ENCODE measurements at regions not wholly inside any gene's neighbourhood (a gene's known extent, or its start where the extent isn't known, plus 50 kb on each side); places are given as distances from the start of the nearest gene placed in this dataset.
A peak's percentile ranks its signal among the peaks of the same experiment; 100 is the strongest.

DNA sequence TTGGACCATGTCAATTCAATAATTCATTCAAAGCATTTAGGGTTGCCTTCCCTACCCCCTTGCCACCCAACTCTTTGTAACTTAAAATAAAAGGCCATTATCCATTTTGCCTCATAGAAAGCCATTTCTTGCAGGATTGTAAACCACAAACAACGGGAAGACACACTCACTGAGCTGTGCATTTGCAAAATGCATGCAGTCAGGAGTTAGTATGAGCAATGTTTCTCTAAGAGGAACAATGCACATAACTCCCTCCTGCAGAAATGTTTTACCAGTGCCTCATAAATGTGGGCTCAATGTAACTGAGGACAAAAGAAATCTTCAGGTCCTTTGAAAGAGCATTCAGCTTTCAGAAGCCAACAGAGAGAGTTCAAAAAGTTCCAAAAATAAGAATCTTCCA lies 98.5 kb upstream of the ABCA1 start:
- Histone ChIP-seq H3K36me3 (replicated peaks in 1 of 2; ENCODE audit: control insufficient read depth in 1 of 2, insufficient read depth in 2 of 2, low read length in 2 of 2) (no peaks in the 10 kb centered on the region), H3K4me2 (replicated peaks; ENCODE audit: extremely low read depth, low read length, poor library complexity, severe bottlenecking) (no peak overlapping the region), H3K27me3 (ENCODE audit: control insufficient read depth in 2 of 2, insufficient read depth in 2 of 2, low read length in 2 of 2) (no peaks in the 10 kb centered on the region), H4K20me1 (ENCODE audit: insufficient read depth, low read length) (no peaks in the 10 kb centered on the region), H3K79me2 (ENCODE audit: insufficient read depth, low read length) (no peaks in the 10 kb centered on the region), H3K4me3 (replicated peaks in 1 of 3; ENCODE audit: low read depth in 2 of 3, low read length in 3 of 3) (no peak overlapping the region), H3K9ac (ENCODE audit: insufficient read depth, low read length, poor library complexity, severe bottlenecking) (no peak overlapping the region), H3K27ac (ENCODE audit: low read depth in 1 of 2, low read length in 2 of 2) (no peak overlapping the region), H2AFZ (ENCODE audit: insufficient read depth, low read depth, low read length, poor library complexity, severe bottlenecking) (peak overlapping the region; percentile 15), H3K9me3 (replicated peaks in 1 of 2; ENCODE audit: control insufficient read depth in 1 of 2, insufficient read depth in 1 of 2, low read length in 2 of 2) (no peaks in the 10 kb centered on the region), H3K4me1 (ENCODE audit: control insufficient read depth in 1 of 2, insufficient read depth in 2 of 2, low read length in 2 of 2) (peaks cover 4 to 6% of the 10 kb centered on the region in 2 donors)
- H3K4me1 Mint-ChIP-seq, result peaks cover 12% of the 10 kb centered on the region
- TF ChIP-seq, protein P1, sequence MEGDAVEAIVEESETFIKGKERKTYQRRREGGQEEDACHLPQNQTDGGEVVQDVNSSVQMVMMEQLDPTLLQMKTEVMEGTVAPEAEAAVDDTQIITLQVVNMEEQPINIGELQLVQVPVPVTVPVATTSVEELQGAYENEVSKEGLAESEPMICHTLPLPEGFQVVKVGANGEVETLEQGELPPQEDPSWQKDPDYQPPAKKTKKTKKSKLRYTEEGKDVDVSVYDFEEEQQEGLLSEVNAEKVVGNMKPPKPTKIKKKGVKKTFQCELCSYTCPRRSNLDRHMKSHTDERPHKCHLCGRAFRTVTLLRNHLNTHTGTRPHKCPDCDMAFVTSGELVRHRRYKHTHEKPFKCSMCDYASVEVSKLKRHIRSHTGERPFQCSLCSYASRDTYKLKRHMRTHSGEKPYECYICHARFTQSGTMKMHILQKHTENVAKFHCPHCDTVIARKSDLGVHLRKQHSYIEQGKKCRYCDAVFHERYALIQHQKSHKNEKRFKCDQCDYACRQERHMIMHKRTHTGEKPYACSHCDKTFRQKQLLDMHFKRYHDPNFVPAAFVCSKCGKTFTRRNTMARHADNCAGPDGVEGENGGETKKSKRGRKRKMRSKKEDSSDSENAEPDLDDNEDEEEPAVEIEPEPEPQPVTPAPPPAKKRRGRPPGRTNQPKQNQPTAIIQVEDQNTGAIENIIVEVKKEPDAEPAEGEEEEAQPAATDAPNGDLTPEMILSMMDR (IDR thresholded peaks at IDR 0.05), result no peak
- WGBS (ENCODE audit: insufficient coverage), result no CpG with 5 or more reads among the region's 1 CpG
- DNase-seq, result peak in 2 of 3 donors; percentile 13 to 23
- no peak overlapping the region for H3K4me3 Mint-ChIP-seq
- peaks cover 0 to 3% (median 1%) of the 10 kb centered on the region in 3 donors for H3K27me3 Mint-ChIP-seq (ENCODE audit: low read depth in 3 of 3)
- intact Hi-C loops (cut with micrococcal nuclease), result no loop called here
- H3K9me3 Mint-ChIP-seq, result no peaks in the 10 kb centered on the region
- H3K36me3 Mint-ChIP-seq, result no peaks in the 10 kb centered on the region
- H3K27ac Mint-ChIP-seq, result no peak overlapping the region

DNA sequence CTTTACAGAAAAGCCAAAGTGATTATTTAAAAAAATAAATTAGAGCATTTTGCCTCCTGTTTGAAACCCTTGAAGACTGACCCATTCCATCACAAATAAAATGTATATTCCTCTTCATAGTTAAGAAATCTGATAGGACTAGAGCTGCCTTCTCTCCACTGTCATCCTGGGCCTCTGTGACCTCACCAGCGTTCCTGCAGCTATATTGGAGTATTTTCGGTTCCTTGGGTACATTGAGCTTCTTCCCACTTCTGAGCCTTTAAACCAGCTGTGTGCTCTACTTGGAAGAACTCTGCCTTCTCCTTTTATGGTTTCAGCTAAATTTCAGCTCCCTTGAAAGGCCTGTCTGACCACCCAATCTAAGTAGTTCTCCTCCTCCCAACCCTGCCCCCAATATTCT lies 99.1 kb upstream of the ABCA1 start:
- H3K27ac ChIP-seq (ENCODE audit: low read depth in 1 of 2, low read length in 2 of 2), result no peak overlapping the region
- H3K4me3 Mint-ChIP-seq, result no peak overlapping the region
- H3K4me1 Mint-ChIP-seq, result peaks cover 12% of the 10 kb centered on the region

More for the DNA sequence above, 99.1 kb upstream of the ABCA1 start:
- Histone ChIP-seq H3K79me2 (ENCODE audit: insufficient read depth, low read length) (no peaks in the 10 kb centered on the region), H2AFZ (ENCODE audit: insufficient read depth, low read depth, low read length, poor library complexity, severe bottlenecking) (peak overlapping the region; percentile 15), H3K36me3 (replicated peaks in 1 of 2; ENCODE audit: control insufficient read depth in 1 of 2, insufficient read depth in 2 of 2, low read length in 2 of 2) (no peaks in the 10 kb centered on the region), H3K9ac (ENCODE audit: insufficient read depth, low read length, poor library complexity, severe bottlenecking) (no peak overlapping the region), H3K4me1 (ENCODE audit: control insufficient read depth in 1 of 2, insufficient read depth in 2 of 2, low read length in 2 of 2) (peaks cover 4 to 6% of the 10 kb centered on the region in 2 donors), H3K27me3 (ENCODE audit: control insufficient read depth in 2 of 2, insufficient read depth in 2 of 2, low read length in 2 of 2) (no peaks in the 10 kb centered on the region), H3K4me2 (replicated peaks; ENCODE audit: extremely low read depth, low read length, poor library complexity, severe bottlenecking) (no peak overlapping the region), H3K4me3 (replicated peaks in 1 of 3; ENCODE audit: low read depth in 2 of 3, low read length in 3 of 3) (no peak overlapping the region), H3K9me3 (replicated peaks in 1 of 2; ENCODE audit: control insufficient read depth in 1 of 2, insufficient read depth in 1 of 2, low read length in 2 of 2) (no peaks in the 10 kb centered on the region), H4K20me1 (ENCODE audit: insufficient read depth, low read length) (no peaks in the 10 kb centered on the region)
- peaks cover 0 to 3% (median 1%) of the 10 kb centered on the region in 3 donors for H3K27me3 Mint-ChIP-seq (ENCODE audit: low read depth in 3 of 3)
- peak overlapping the region in 1 of 7 donors; percentile 23 for H3K27ac Mint-ChIP-seq
- intact Hi-C loops (cut with micrococcal nuclease), result no loop called here
- no peaks in the 10 kb centered on the region for H3K36me3 Mint-ChIP-seq
- H3K9me3 Mint-ChIP-seq, result no peaks in the 10 kb centered on the region
- TF ChIP-seq, protein P1 (IDR thresholded peaks at IDR 0.05), result no peak
- no peak for DNase-seq
- WGBS (ENCODE audit: insufficient coverage), result 100% methylated on average over 2 of the region's 2 CpGs

All from CD14-positive monocyte (primary cell).